HG03135 (cell line): ENCODE measurements at regions not wholly inside any gene's neighbourhood (a gene's known extent, or its start where the extent isn't known, plus 50 kb on each side); places are given as distances from the start of the nearest gene placed in this dataset.

Experiments used
- ATAC-seq: cut with Tn5 transposase; IDR thresholded peaks from one replicate; pipeline ENCODE4 v1.9.1; 2021; ENCODE audit warnings: mild to moderate bottlenecking, moderate library complexity; ENCODE audit not compliant: unreplicated experiment

DNA sequence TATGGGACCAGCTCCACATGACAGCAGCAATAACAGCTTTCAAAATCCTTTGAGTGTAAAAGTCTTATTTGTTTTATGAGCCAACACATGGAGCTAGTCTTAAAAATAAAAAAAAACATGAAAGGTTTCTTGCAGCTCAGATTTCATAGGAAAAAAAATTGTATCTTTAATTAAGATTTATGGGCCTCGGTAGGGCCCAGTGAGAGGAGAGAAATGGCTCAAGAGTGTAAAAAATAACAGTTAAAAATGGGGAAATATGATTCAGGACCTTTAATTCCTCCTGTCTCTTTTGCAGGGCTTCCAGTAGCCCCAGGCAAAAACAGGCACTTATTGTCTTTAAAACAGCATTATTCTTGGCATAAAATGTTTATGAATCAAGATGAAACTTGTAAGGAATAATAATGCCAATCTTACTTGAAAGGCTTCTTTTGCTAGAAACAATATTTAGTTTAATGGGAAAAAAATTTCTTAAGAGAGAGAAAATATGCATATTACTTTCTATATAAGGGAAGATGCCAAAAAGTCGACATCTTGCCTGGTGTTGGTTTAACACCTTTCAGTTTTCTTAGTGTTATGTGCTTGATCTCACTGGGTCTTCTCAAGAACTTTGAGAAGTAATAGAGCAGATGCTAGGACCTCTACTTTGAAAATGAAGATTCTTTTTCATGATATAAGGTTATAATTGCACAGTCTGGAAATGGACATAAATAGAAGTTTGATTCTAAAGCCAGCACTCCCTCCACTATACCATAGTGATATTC lies 71.3 kb upstream of the SETBP1 start:
- ATAC-seq: no peak

DNA sequence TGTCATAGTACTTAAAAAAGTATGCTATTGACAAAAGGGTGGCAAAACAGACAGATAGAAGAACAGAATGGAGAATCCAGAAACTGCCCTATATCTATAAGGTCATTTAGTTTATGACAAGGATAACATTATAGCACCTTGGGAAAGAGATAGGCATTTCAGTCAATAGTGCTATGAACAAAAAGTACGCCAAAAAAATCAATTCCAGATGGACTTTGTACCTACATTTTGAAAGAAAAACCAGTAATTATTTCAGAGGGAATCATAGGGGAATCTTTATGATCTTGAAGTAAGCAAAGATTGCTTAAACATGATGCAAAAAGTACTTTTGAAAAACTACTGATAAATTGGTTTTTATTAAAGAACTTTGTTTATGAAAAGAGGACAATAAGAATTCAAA lies 59.9 kb upstream of the SETBP1 start:
- ATAC-seq: no peak

DNA sequence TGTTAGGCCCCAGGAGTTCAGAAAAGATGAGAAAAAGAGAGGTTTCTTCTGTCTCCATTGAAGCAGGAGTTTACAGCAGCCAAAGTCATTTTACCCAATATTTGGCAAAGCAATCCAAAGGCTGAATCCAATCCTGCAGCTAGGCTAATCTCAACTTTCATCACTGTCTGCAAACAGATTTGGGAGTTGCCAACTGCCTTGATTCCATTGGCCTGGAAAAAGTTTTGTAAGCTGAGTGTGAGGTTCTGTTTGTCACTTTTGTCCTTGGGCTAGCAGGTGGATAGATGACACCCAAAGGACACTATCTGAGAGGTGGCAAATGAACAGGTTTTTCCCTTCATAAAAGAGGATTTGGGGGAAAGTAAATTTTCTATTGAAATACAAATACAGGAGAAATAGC lies 56.6 kb upstream of the SETBP1 start:
- no peak for ATAC-seq

DNA sequence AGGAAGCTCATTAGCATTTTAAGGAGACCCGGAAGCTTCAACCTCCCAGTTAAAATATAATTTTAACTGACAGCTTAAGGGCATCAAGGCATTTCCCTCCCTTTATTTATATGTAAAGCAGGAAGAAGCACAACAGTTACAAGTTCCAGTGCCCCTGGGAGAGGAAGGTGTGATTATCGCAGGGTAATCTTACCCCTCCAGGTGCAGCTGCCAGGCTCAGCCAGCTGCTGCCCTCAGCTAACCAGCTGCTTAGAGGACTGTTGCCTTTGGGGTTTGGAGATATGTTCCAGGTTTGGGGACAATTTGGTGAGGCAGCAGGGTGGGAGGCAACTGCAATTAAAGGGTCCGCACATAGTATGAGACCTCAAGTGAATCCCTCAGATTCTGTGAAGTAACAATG lies 55.3 kb upstream of the SETBP1 start:
- no peak for ATAC-seq

- ATAC-seq: no peak
These were observed 54.5 kb upstream of the SETBP1 start for GRCh38 chr18:44626236-44626635.

GRCh38 chr18:44626807-44627206 lies 53.9 kb upstream of the SETBP1 start:
- no peak for ATAC-seq

GRCh38 chr18:44627280-44627679 lies 53.4 kb upstream of the SETBP1 start:
- ATAC-seq: no peak

DNA sequence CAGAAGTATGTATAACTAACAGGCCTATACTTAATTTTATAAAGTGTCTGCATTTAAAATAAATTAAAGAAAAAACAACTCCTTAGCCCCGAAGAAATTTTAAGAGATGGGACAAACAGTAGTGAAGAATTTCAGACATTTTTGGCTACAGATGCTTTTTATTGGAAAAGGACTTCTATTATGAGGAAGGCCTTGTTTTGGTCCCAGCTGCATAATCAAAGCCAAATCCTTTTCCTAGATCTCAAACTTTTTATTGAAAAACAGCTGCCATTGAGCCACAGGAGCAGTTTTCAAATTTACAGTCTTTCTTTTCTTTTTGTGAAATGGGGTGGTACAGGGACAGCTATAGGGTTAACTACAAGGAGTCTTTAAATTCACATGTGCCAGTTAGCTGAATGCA lies 51.3 kb upstream of the SETBP1 start:
- ATAC-seq: no peak

- no peak for ATAC-seq
These were observed 50.6 kb upstream of the SETBP1 start for GRCh38 chr18:44630118-44630517.
